Uterus (tissue), 2 donors: ENCODE measurements at regions not wholly inside any gene's neighbourhood (a gene's known extent, or its start where the extent isn't known, plus 50 kb on each side); places are given as distances from the start of the nearest gene placed in this dataset.

ENCODE experiments used
- CTCF ChIP-seq, 4 experiments: fragments of 200-600 bp in 2 of 4; fragments of 450-650 bp in 2 of 4; sonication (generic) in 2 of 4; IDR thresholded peaks; one replicate each; pipeline ENCODE4 v1.5.1; 2016 to 2019; ENCODE audit warnings: antibody characterized with exemption in 4 of 4, mild to moderate bottlenecking in 2 of 4, moderate library complexity in 1 of 4
- POLR2A ChIP-seq, 2 donors: fragments of 450-650 bp; IDR thresholded peaks; one replicate each; pipeline ENCODE4 v1.6.1; 2016; ENCODE audit warnings: antibody characterized with exemption in 2 of 2, mild to moderate bottlenecking in 1 of 2, moderate library complexity in 1 of 2

- TF ChIP-seq POLR2A (IDR thresholded peaks at IDR 0.05) (no peak), CTCF (IDR thresholded peaks at IDR 0.05) (no peak)
These were observed 780.9 kb downstream of the QKI start for GRCh38 chr6:164195278-164195941.
